ENCODE measurements at regions not wholly inside any gene's neighbourhood (a gene's known extent, or its start where the extent isn't known, plus 50 kb on each side); places are given as distances from the start of the nearest gene placed in this dataset.

- H3K4me2 ChIP-seq (ENCODE audit: insufficient read depth, low read length): no peak overlapping the region
- H3K27me3 ChIP-seq (ENCODE audit: insufficient read depth, low read length): no peaks in the 10 kb centered on the region
- TF ChIP-seq CTCF (IDR thresholded peaks at IDR 0.05; ENCODE audit: extremely low read depth, low read depth, low read length): no peak
- no peaks in the 10 kb centered on the region for H3K36me3 ChIP-seq (ENCODE audit: insufficient read depth, low read length)
- no peak overlapping the region for H2AFZ ChIP-seq (ENCODE audit: low read length)
- H4K20me1 ChIP-seq (ENCODE audit: insufficient read depth, low read length): no peaks in the 10 kb centered on the region
- H3K4me3 ChIP-seq (ENCODE audit: insufficient read depth, low read length): no peak overlapping the region
- no peaks in the 10 kb centered on the region for H3K79me2 ChIP-seq (ENCODE audit: insufficient read depth, low read length)
- no peaks in the 10 kb centered on the region for H3K9me3 ChIP-seq (ENCODE audit: low read depth, low read length)
- no peak overlapping the region for H3K27ac ChIP-seq (ENCODE audit: low read depth, low read length)
- DNase-seq (ENCODE audit: insufficient read length, low spot score, missing footprints): no peak
- H3K4me1 ChIP-seq (ENCODE audit: insufficient read depth, low read length): no peaks in the 10 kb centered on the region
Measured at GRCh38 chr13:102470283-102470917, 68.6 kb upstream of the FGF14 start.

GRCh38 chr13:102466610-102467190 is 64.9 kb upstream of the FGF14 start:
- Histone ChIP-seq H3K4me1 (ENCODE audit: insufficient read depth, low read length) (no peaks in the 10 kb centered on the region), H3K79me2 (ENCODE audit: insufficient read depth, low read length) (no peaks in the 10 kb centered on the region), H2AFZ (ENCODE audit: low read length) (no peak overlapping the region), H4K20me1 (ENCODE audit: insufficient read depth, low read length) (no peaks in the 10 kb centered on the region), H3K27ac (ENCODE audit: low read depth, low read length) (no peak overlapping the region), H3K36me3 (ENCODE audit: insufficient read depth, low read length) (no peaks in the 10 kb centered on the region), H3K9me3 (ENCODE audit: low read depth, low read length) (no peaks in the 10 kb centered on the region), H3K27me3 (ENCODE audit: insufficient read depth, low read length) (no peaks in the 10 kb centered on the region), H3K4me3 (ENCODE audit: insufficient read depth, low read length) (no peak overlapping the region), H3K4me2 (ENCODE audit: insufficient read depth, low read length) (no peak overlapping the region)
- DNase-seq (ENCODE audit: insufficient read length, low spot score, missing footprints): no peak
- no peak for TF ChIP-seq CTCF (IDR thresholded peaks at IDR 0.05; ENCODE audit: extremely low read depth, low read depth, low read length)

- Histone ChIP-seq H3K4me3 (ENCODE audit: insufficient read depth, low read length) (no peak overlapping the region), H2AFZ (ENCODE audit: low read length) (no peak overlapping the region), H3K4me2 (ENCODE audit: insufficient read depth, low read length) (no peak overlapping the region), H4K20me1 (ENCODE audit: insufficient read depth, low read length) (no peaks in the 10 kb centered on the region), H3K4me1 (ENCODE audit: insufficient read depth, low read length) (no peaks in the 10 kb centered on the region), H3K27me3 (ENCODE audit: insufficient read depth, low read length) (no peaks in the 10 kb centered on the region), H3K27ac (ENCODE audit: low read depth, low read length) (no peak overlapping the region), H3K36me3 (ENCODE audit: insufficient read depth, low read length) (no peaks in the 10 kb centered on the region), H3K79me2 (ENCODE audit: insufficient read depth, low read length) (no peaks in the 10 kb centered on the region), H3K9me3 (ENCODE audit: low read depth, low read length) (no peaks in the 10 kb centered on the region)
- DNase-seq (ENCODE audit: insufficient read length, low spot score, missing footprints): no peak
- no peak for TF ChIP-seq CTCF (IDR thresholded peaks at IDR 0.05; ENCODE audit: extremely low read depth, low read depth, low read length)
Measured at GRCh38 chr13:102462570-102462969, 60.7 kb upstream of the FGF14 start.

GRCh38 chr13:102461302-102461701 is 59.5 kb upstream of the FGF14 start:
- H3K4me2 ChIP-seq (ENCODE audit: insufficient read depth, low read length): no peak overlapping the region
- H3K27me3 ChIP-seq (ENCODE audit: insufficient read depth, low read length): no peaks in the 10 kb centered on the region
- no peaks in the 10 kb centered on the region for H4K20me1 ChIP-seq (ENCODE audit: insufficient read depth, low read length)
- H3K79me2 ChIP-seq (ENCODE audit: insufficient read depth, low read length): no peaks in the 10 kb centered on the region
- H3K9me3 ChIP-seq (ENCODE audit: low read depth, low read length): no peaks in the 10 kb centered on the region
- no peak for TF ChIP-seq CTCF (IDR thresholded peaks at IDR 0.05; ENCODE audit: extremely low read depth, low read depth, low read length)
- H2AFZ ChIP-seq (ENCODE audit: low read length): no peak overlapping the region
- no peak for DNase-seq (ENCODE audit: insufficient read length, low spot score, missing footprints)
- H3K4me3 ChIP-seq (ENCODE audit: insufficient read depth, low read length): no peak overlapping the region
- H3K4me1 ChIP-seq (ENCODE audit: insufficient read depth, low read length): no peaks in the 10 kb centered on the region
- H3K27ac ChIP-seq (ENCODE audit: low read depth, low read length): no peak overlapping the region
- H3K36me3 ChIP-seq (ENCODE audit: insufficient read depth, low read length): no peaks in the 10 kb centered on the region
